CD1c-positive myeloid dendritic cell (primary cell): ENCODE measurements at regions not wholly inside any gene's neighbourhood (a gene's known extent, or its start where the extent isn't known, plus 50 kb on each side); places are given as distances from the start of the nearest gene placed in this dataset.
"Not testable (repeated sequence)": the region's sequence is repeated elsewhere in the genome, so short reads cannot be mapped to it uniquely, and the experiment has no call there.

Source experiments
- DNase-seq: peaks from one replicate; pipeline ENCODE4 v3.0.0-alpha.2; 2016; ENCODE audit errors: extremely low spot score

DNA sequence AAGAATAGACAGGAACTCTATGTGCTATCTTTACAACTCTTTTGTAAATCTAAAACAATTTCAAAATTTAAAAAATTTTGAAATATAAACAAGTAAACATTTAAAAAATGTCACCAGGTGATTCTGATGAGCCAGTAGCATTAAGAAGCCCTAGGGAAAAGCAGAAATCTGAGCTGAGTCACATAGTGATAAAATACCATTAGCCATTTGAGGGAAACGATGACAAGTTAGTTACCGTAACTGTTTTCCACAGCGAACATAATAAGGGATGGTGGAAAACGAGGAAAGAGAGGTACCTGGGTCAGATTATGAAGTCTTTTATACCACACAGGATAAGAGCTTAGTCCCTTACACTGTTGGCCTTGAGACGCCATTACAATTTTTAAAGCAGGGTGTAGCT is 55.5 kb downstream of the PRR15 start:
- no peak for DNase-seq

DNA sequence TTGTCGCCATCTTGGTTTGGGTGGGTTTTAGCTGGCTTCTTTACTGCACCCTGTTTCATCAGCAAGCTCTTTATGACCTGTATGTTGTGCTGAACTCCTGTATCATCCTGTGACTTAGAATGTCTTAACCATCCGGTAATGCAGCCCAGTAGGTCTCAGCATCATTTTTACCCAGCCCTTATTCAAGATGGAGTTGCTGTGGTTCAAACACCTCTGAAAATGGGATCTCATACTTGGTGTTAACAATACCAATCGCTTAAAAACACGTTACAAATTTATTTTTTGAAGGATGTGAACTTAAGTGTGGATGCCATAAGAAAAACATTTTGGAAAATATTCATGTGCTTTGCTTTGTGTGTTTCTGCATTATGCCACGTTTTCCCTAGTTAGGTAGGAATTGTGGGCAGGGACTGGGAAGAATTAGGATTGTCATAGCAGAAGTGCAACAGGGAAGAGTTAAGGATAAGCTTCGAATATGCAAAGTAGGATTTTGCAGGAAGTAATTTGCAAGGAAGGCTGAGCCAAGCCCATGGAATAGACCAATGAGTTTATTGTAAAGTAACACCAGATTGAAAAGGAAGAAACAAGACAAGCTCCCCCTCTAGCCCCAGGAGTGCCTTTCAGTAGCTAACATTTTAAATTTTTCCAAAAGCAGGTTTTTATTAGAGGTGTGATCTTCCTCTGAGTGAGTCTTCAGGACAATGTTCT is 56.4 kb downstream of the PRR15 start:
- no peak for DNase-seq

GRCh38 chr7:29620556-29620930 is 56.9 kb downstream of the PRR15 start:
- no peak for DNase-seq

GRCh38 chr7:29622335-29623265 is 59.0 kb downstream of the PRR15 start:
- no peak for DNase-seq

GRCh38 chr7:29623973-29624372 is 60.3 kb downstream of the PRR15 start:
- no peak for DNase-seq

GRCh38 chr7:29626730-29627129 is 63.1 kb downstream of the PRR15 start:
- DNase-seq: no peak

- DNase-seq: no peak
Measured at GRCh38 chr7:29627631-29628030, 64.0 kb downstream of the PRR15 start.

- no peak for DNase-seq
Measured at GRCh38 chr7:29629507-29629906, 65.9 kb downstream of the PRR15 start.

GRCh38 chr7:29635067-29636008 is 71.7 kb downstream of the PRR15 start:
- DNase-seq: peak; percentile 28

- DNase-seq: no peak
Measured at GRCh38 chr7:29636009-29636351, 72.3 kb downstream of the PRR15 start.

GRCh38 chr7:29637374-29637773 is 73.7 kb downstream of the PRR15 start:
- DNase-seq: no peak

DNA sequence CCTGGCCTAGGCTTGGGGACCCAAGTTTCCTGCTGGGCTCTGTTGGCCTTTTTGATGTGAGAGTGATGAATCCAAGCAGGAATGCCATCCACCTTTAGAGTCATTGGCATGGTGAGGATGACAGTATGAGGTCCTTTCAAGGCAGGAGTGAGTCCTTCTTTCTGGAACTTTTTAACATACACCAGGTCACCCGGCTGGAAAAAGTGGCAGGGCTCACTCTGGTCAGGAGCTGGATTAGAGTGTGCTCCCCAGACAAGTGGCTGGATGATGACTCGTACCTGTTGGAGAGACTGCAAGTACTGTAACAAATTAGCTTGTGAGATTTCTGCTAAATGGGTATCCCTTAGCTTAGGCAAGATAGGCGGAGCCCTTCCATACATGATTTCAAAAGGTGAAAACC is 75.2 kb downstream of the PRR15 start:
- DNase-seq: not testable (repeated sequence)

- DNase-seq: no peak
Measured at GRCh38 chr7:29639386-29639785, 75.8 kb downstream of the PRR15 start.

GRCh38 chr7:29639886-29640595 is 76.4 kb downstream of the PRR15 start:
- DNase-seq: no peak

- no peak for DNase-seq
Measured at GRCh38 chr7:29641651-29642050, 78.0 kb downstream of the PRR15 start.

DNA sequence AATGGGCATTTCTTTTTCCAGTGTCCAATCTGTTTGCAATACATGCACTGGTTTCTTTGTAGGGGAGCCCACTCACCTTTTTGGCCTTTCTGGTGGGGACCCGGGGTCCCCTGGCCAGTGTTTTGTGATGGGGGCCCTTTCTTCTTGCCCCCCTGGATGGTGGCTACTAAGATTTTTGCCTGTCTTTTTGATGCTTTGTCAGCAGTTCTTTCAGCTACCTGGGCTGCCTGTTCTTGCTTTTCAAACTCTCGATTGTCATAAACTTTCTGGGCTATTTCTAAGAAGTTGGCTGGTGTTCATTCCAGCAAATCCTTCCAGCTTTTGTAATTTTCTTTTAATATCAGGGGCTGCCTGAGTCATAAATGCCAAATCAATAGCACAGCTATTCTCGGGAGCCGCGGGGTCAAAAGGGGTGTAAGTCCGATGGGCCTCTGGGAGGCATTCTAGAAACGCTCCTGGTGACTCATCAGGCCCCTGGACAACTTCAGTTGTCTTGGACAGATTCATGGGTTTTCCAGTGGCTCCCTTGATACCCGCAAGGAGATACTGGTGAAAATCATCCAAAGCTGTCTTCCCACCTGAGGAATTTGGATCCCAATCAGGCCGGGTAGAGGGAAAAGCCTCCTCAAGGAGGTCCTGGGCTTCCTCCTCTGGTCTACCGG is 79.0 kb downstream of the PRR15 start:
- no peak for DNase-seq

GRCh38 chr7:29646116-29646515 is 82.5 kb downstream of the PRR15 start:
- DNase-seq: not testable (repeated sequence)

- peak; percentile 2 for DNase-seq
Measured at GRCh38 chr7:29647020-29647654, 83.5 kb downstream of the PRR15 start.

- DNase-seq: not testable (repeated sequence)
Measured at GRCh38 chr7:29647691-29648210, 84.1 kb downstream of the PRR15 start.
